CD14-positive monocyte (primary cell): ENCODE measurements at regions not wholly inside any gene's neighbourhood (a gene's known extent, or its start where the extent isn't known, plus 50 kb on each side); places are given as distances from the start of the nearest gene placed in this dataset.

Experiments used
- DNase-seq, 3 donors: peaks; one replicate each; pipeline ENCODE4 v3.0.0-alpha.2; 2011 to 2022
- H2AFZ ChIP-seq: 2 replicates; pipeline ENCODE4 v1.6.0; 2012; ENCODE audit warnings: mild to moderate bottlenecking, low read depth, low read length, inconsistent platforms; ENCODE audit not compliant: insufficient read depth, poor library complexity, severe bottlenecking
- H3K27ac ChIP-seq, 2 donors: 1 replicate in 1 of 2; 2 replicates in 1 of 2; pipeline ENCODE4 v1.5.1; 2012 to 2013; ENCODE audit warnings: low read length in 2 of 2, control low read depth in 1 of 2, inconsistent platforms in 1 of 2, low read depth in 1 of 2, mild to moderate bottlenecking in 1 of 2
- H3K27me3 ChIP-seq, 2 donors: one replicate each; pipeline versions ENCODE4 v1.6.0 to v1.6.1; 2011 to 2013; ENCODE audit warnings: low read length in 2 of 2; ENCODE audit not compliant: control insufficient read depth in 2 of 2, insufficient read depth in 2 of 2
- H3K36me3 ChIP-seq, 2 donors: replicated peaks in 1 of 2; 1 replicate in 1 of 2; 2 replicates in 1 of 2; pipeline versions ENCODE4 v1.5.1 to v1.6.1; 2012 to 2013; ENCODE audit warnings: low read length in 2 of 2, control low read depth in 1 of 2, inconsistent platforms in 1 of 2, mild to moderate bottlenecking in 1 of 2; ENCODE audit not compliant: insufficient read depth in 2 of 2, control insufficient read depth in 1 of 2
- H3K4me1 ChIP-seq, 2 donors: 1 replicate in 1 of 2; 2 replicates in 1 of 2; pipeline versions ENCODE4 v1.5.1 to v1.6.1; 2012 to 2013; ENCODE audit warnings: low read length in 2 of 2, control low read depth in 1 of 2, inconsistent platforms in 1 of 2, mild to moderate bottlenecking in 1 of 2, moderate library complexity in 1 of 2; ENCODE audit not compliant: insufficient read depth in 2 of 2, control insufficient read depth in 1 of 2
- H3K4me2 ChIP-seq: replicated peaks from 2 replicates; pipeline ENCODE3; 2012; ENCODE audit warnings: low read length, moderate library complexity, mild to moderate bottlenecking; ENCODE audit not compliant: poor library complexity, severe bottlenecking; ENCODE audit errors: extremely low read depth
- H3K4me3 ChIP-seq, 3 experiments: fragments of 200-600 bp in 1 of 3; sonication (generic) in 1 of 3; replicated peaks in 1 of 3; 1 replicate in 2 of 3; 2 replicates in 1 of 3; pipeline ENCODE4 v1.5.1; 2011 to 2013; ENCODE audit warnings: low read length in 3 of 3, mild to moderate bottlenecking in 3 of 3, control low read depth in 2 of 3, low read depth in 2 of 3, inconsistent platforms in 1 of 3, moderate library complexity in 1 of 3
- H3K79me2 ChIP-seq: 2 replicates; pipeline ENCODE4 v1.6.0; 2012; ENCODE audit warnings: mild to moderate bottlenecking, control low read depth, inconsistent platforms, low read length, moderate library complexity; ENCODE audit not compliant: insufficient read depth
- H3K9ac ChIP-seq: 2 replicates; pipeline ENCODE4 v1.6.0; 2017; ENCODE audit warnings: low read length, mild to moderate bottlenecking; ENCODE audit not compliant: insufficient read depth, poor library complexity, severe bottlenecking
- H3K9me3 ChIP-seq, 2 donors: replicated peaks in 1 of 2; 1 replicate in 1 of 2; 2 replicates in 1 of 2; pipeline versions ENCODE4 v1.5.1 to v1.6.1; 2012 to 2013; ENCODE audit warnings: low read length in 2 of 2, control low read depth in 1 of 2; ENCODE audit not compliant: control insufficient read depth in 1 of 2, insufficient read depth in 1 of 2
- H4K20me1 ChIP-seq: 2 replicates; pipeline ENCODE4 v1.6.0; 2012; ENCODE audit warnings: mild to moderate bottlenecking, low read length, control low read depth, moderate library complexity; ENCODE audit not compliant: insufficient read depth
- H3K27ac Mint-ChIP-seq, 7 donors: one replicate each; pipeline ENCODE4 v1.8.0; 2020; ENCODE audit warnings: mild to moderate bottlenecking in 7 of 7, mixed read lengths in 7 of 7, moderate library complexity in 6 of 7, inconsistent platforms in 2 of 7
- H3K27me3 Mint-ChIP-seq, 3 donors: one replicate each; pipeline ENCODE4 v1.8.0; 2021 to 2022; ENCODE audit warnings: low read depth in 3 of 3, mild to moderate bottlenecking in 3 of 3, mixed read lengths in 3 of 3, moderate library complexity in 3 of 3, inconsistent platforms in 1 of 3
- H3K36me3 Mint-ChIP-seq, 2 donors: one replicate each; pipeline ENCODE4 v1.8.0; 2020; ENCODE audit warnings: mixed read lengths in 2 of 2, inconsistent platforms in 1 of 2, mild to moderate bottlenecking in 1 of 2
- H3K4me1 Mint-ChIP-seq: one replicate; pipeline ENCODE4 v1.8.0; 2020; ENCODE audit warnings: mild to moderate bottlenecking, mixed read lengths
- H3K4me3 Mint-ChIP-seq, 2 donors: one replicate each; pipeline ENCODE4 v1.8.0; 2020; ENCODE audit warnings: mild to moderate bottlenecking in 2 of 2, mixed read lengths in 2 of 2, moderate library complexity in 1 of 2
- H3K9me3 Mint-ChIP-seq, 7 donors: one replicate each; pipeline ENCODE4 v1.8.0; 2020 to 2022; ENCODE audit warnings: mixed read lengths in 7 of 7, mild to moderate bottlenecking in 6 of 7, moderate library complexity in 6 of 7, inconsistent platforms in 2 of 7
- CTCF ChIP-seq: fragments of 200-600 bp; IDR thresholded peaks from one replicate; pipeline ENCODE4 v1.8.0; 2022; ENCODE audit warnings: antibody characterized with exemption, mild to moderate bottlenecking
- WGBS: methylation state at CpG from one replicate; pipeline ENCODE4 v1.1.5; 2013; ENCODE audit warnings: missing lambda C conversion rate; ENCODE audit not compliant: insufficient coverage; 5-methylcytosine and 5-hydroxymethylcytosine counted together
- intact Hi-C, 2 donors: fragments of 100-400 bp; cut with micrococcal nuclease; formaldehyde crosslinking; loops; one replicate each; pipeline versions ENCODE4 v1.15.0 to v1.15.1; 2023

GRCh38 chr12:91910871-91911388 lies 234.7 kb downstream of the BTG1 start:
- H3K79me2 ChIP-seq, result no peaks in the 10 kb centered on the region
- Mint-ChIP-seq H3K27ac (no peak overlapping the region), H3K9me3 (peaks cover 2 to 7% (median 3%) of the 10 kb centered on the region in 7 donors), H3K27me3 (peaks cover 0 to 5% (median 0%) of the 10 kb centered on the region in 3 donors), H3K36me3 (no peaks in the 10 kb centered on the region), H3K4me1 (no peaks in the 10 kb centered on the region), H3K4me3 (no peak overlapping the region)
- 100% methylated on average over 1 of the region's 1 CpG for WGBS
- no peak overlapping the region for H2AFZ ChIP-seq
- no peaks in the 10 kb centered on the region for H3K4me1 ChIP-seq
- H3K27ac ChIP-seq, result no peak overlapping the region
- DNase-seq, result no peak
- no peak overlapping the region for H3K4me2 ChIP-seq
- H4K20me1 ChIP-seq, result no peaks in the 10 kb centered on the region
- intact Hi-C loops, result no loop called here
- peaks cover 0 to 3% of the 10 kb centered on the region in 2 donors for H3K9me3 ChIP-seq
- H3K36me3 ChIP-seq, result no peaks in the 10 kb centered on the region
- no peak for TF ChIP-seq CTCF
- H3K4me3 ChIP-seq, result no peak overlapping the region
- H3K27me3 ChIP-seq, result no peaks in the 10 kb centered on the region
- no peak overlapping the region for H3K9ac ChIP-seq

- Histone ChIP-seq H3K4me2 (no peak overlapping the region), H3K4me1 (no peaks in the 10 kb centered on the region), H4K20me1 (no peaks in the 10 kb centered on the region), H3K79me2 (no peaks in the 10 kb centered on the region), H3K27ac (no peak overlapping the region), H3K9me3 (peaks cover 0 to 3% of the 10 kb centered on the region in 2 donors), H2AFZ (no peak overlapping the region), H3K36me3 (no peaks in the 10 kb centered on the region), H3K4me3 (no peak overlapping the region), H3K9ac (no peak overlapping the region), H3K27me3 (no peaks in the 10 kb centered on the region)
- Mint-ChIP-seq H3K9me3 (peaks cover 3 to 17% (median 5%) of the 10 kb centered on the region in 7 donors), H3K36me3 (no peaks in the 10 kb centered on the region), H3K27me3 (peaks cover 1 to 5% (median 2%) of the 10 kb centered on the region in 3 donors), H3K4me3 (no peak overlapping the region), H3K27ac (no peak overlapping the region), H3K4me1 (no peaks in the 10 kb centered on the region)
- intact Hi-C loops, result no loop called here
- DNase-seq, result no peak
- no peak for TF ChIP-seq CTCF
Measured at GRCh38 chr12:91902860-91903683, 242.6 kb downstream of the BTG1 start.
